CD4-positive, alpha-beta T cell (primary cell): ENCODE measurements at regions not wholly inside any gene's neighbourhood (a gene's known extent, or its start where the extent isn't known, plus 50 kb on each side); places are given as distances from the start of the nearest gene placed in this dataset.

Source experiments
- ATAC-seq: fragments of 200-7000 bp; cut with Tn5 transposase; one replicate; pipeline ENCODE4 v1.10.0; 2022; ENCODE audit warnings: mild to moderate bottlenecking; ENCODE audit not compliant: poor library complexity
- CTCF ChIA-PET: fragments of 350-600 bp; sonication (Branson Sonifier 250); formaldehyde crosslinking; loops from one replicate; lab custom pipeline; 2021; ENCODE audit warnings: antibody characterized with exemption, inconsistent platforms; lab: Charles Lee
- POLR2A ChIA-PET: fragments of 350-600 bp; sonication (Branson Sonifier 250); formaldehyde crosslinking; loops from one replicate; lab custom pipeline; 2021; ENCODE audit warnings: antibody characterized with exemption, inconsistent platforms; lab: Charles Lee
- DNase-seq, 14 experiments: peaks; one replicate each; pipeline ENCODE4 v3.0.0-alpha.2; 2013 to 2020; ENCODE audit warnings: mixed read lengths in 2 of 14
- H3K27ac ChIP-seq, 2 donors: one replicate each; pipeline versions ENCODE4 v1.5.1 to v1.7.0; 2013; ENCODE audit warnings: low read length in 2 of 2, low read depth in 1 of 2, mild to moderate bottlenecking in 1 of 2
- H3K27me3 ChIP-seq, 2 experiments: 1 replicate in 1 of 2; 2 replicates in 1 of 2; pipeline versions ENCODE4 v1.6.1 to v1.7.0; 2013; ENCODE audit warnings: low read length in 2 of 2, control low read depth in 1 of 2, mild to moderate bottlenecking in 1 of 2, moderate library complexity in 1 of 2; ENCODE audit not compliant: insufficient read depth in 2 of 2, control insufficient read depth in 1 of 2
- H3K36me3 ChIP-seq: one replicate; pipeline ENCODE4 v1.6.1; 2013; ENCODE audit warnings: low read length, control low read depth; ENCODE audit not compliant: insufficient read depth
- H3K4me1 ChIP-seq: one replicate; pipeline ENCODE4 v1.6.1; 2013; ENCODE audit warnings: low read length, control low read depth; ENCODE audit not compliant: insufficient read depth
- H3K4me3 ChIP-seq: one replicate; pipeline ENCODE4 v1.5.1; 2013; ENCODE audit warnings: mild to moderate bottlenecking, low read length, moderate library complexity
- H3K9me3 ChIP-seq, 2 experiments: 1 replicate in 1 of 2; 2 replicates in 1 of 2; pipeline versions ENCODE4 v1.6.1 to v1.7.0; 2013; ENCODE audit warnings: low read length in 2 of 2, mild to moderate bottlenecking in 2 of 2, control low read depth in 1 of 2, moderate library complexity in 1 of 2; ENCODE audit not compliant: control insufficient read depth in 1 of 2, insufficient read depth in 1 of 2
- H3K27ac Mint-ChIP-seq: one replicate; pipeline ENCODE4 v1.8.0; 2020; ENCODE audit warnings: mixed read lengths
- H3K27me3 Mint-ChIP-seq: one replicate; pipeline ENCODE4 v1.8.0; 2021; ENCODE audit warnings: mixed read lengths
- H3K36me3 Mint-ChIP-seq: one replicate; pipeline ENCODE4 v1.8.0; 2021; ENCODE audit warnings: low read depth, mixed read lengths
- H3K4me1 Mint-ChIP-seq: one replicate; pipeline ENCODE4 v1.8.0; 2021; ENCODE audit warnings: low read depth, mixed read lengths
- H3K4me3 Mint-ChIP-seq: one replicate; pipeline ENCODE4 v1.8.0; 2020; ENCODE audit warnings: mild to moderate bottlenecking, mixed read lengths
- H3K9me3 Mint-ChIP-seq: one replicate; pipeline ENCODE4 v1.8.0; 2020; ENCODE audit warnings: mixed read lengths
- CTCF ChIP-seq: fragments of 200-600 bp; IDR thresholded peaks from one replicate; pipeline ENCODE4 v1.8.0; 2022; ENCODE audit warnings: antibody characterized with exemption, mild to moderate bottlenecking
- intact Hi-C, 2 experiments: fragments of 100-400 bp; cut with DNase I in 1 of 2; cut with micrococcal nuclease in 1 of 2; formaldehyde crosslinking; loops; one replicate each; pipeline versions ENCODE4 v1.15.1 to v1.9.0; 2023 to 2025; cut with DNase I, micrococcal nuclease

GRCh38 chr14:25988536-25988935, 609.3 kb downstream of the NOVA1 start:
- ChIA-PET CTCF (no interaction called here), POLR2A (no interaction called here)
- Mint-ChIP-seq H3K4me1 (no peaks in the 10 kb centered on the region), H3K27ac (no peak overlapping the region), H3K4me3 (no peak overlapping the region), H3K27me3 (no peaks in the 10 kb centered on the region), H3K9me3 (peaks cover 14% of the 10 kb centered on the region), H3K36me3 (no peaks in the 10 kb centered on the region)
- intact Hi-C loops = no loop called here
- no peak for TF ChIP-seq CTCF
- Histone ChIP-seq H3K4me3 (no peak overlapping the region), H3K36me3 (no peaks in the 10 kb centered on the region), H3K27me3 (no peaks in the 10 kb centered on the region), H3K27ac (no peak overlapping the region), H3K9me3 (peaks cover 0 to 4% of the 10 kb centered on the region in 2 experiments), H3K4me1 (no peaks in the 10 kb centered on the region)
- no peak for ATAC-seq
- no peak for DNase-seq

- TF ChIP-seq CTCF = no peak
- Histone ChIP-seq H3K4me3 (no peak overlapping the region), H3K27me3 (no peaks in the 10 kb centered on the region), H3K27ac (no peak overlapping the region), H3K4me1 (no peaks in the 10 kb centered on the region), H3K9me3 (no peaks in the 10 kb centered on the region), H3K36me3 (no peaks in the 10 kb centered on the region)
- Mint-ChIP-seq H3K36me3 (no peaks in the 10 kb centered on the region), H3K9me3 (peaks cover 27% of the 10 kb centered on the region), H3K4me3 (no peak overlapping the region), H3K4me1 (no peaks in the 10 kb centered on the region), H3K27me3 (no peaks in the 10 kb centered on the region), H3K27ac (no peak overlapping the region)
- POLR2A ChIA-PET = no interaction called here
- intact Hi-C loops = no loop called here
- CTCF ChIA-PET = no interaction called here
- ATAC-seq = no peak
- DNase-seq = no peak
Measured at GRCh38 chr14:25955772-25956171, 642.1 kb downstream of the NOVA1 start.

- no peaks in the 10 kb centered on the region for H3K27me3 Mint-ChIP-seq
- ChIA-PET POLR2A (no interaction called here), CTCF (no interaction called here)
Measured at GRCh38 chr14:25953532-25954139, 644.2 kb downstream of the NOVA1 start.

More at GRCh38 chr14:25953532-25954139, 644.2 kb downstream of the NOVA1 start:
- H3K4me3 ChIP-seq = no peak overlapping the region
- no peaks in the 10 kb centered on the region for H3K36me3 ChIP-seq
- no peaks in the 10 kb centered on the region for H3K27me3 ChIP-seq
- H3K27ac ChIP-seq = no peak overlapping the region
- Mint-ChIP-seq H3K4me1 (no peaks in the 10 kb centered on the region), H3K9me3 (peaks cover 36% of the 10 kb centered on the region), H3K27ac (no peak overlapping the region), H3K4me3 (no peak overlapping the region), H3K36me3 (no peaks in the 10 kb centered on the region)
- no peak for DNase-seq
- no peaks in the 10 kb centered on the region for H3K4me1 ChIP-seq
- no peak for ATAC-seq
- no peak for TF ChIP-seq CTCF
- intact Hi-C loops = no loop called here
- H3K9me3 ChIP-seq = no peaks in the 10 kb centered on the region
